ENCODE measurements at regions not wholly inside any gene's neighbourhood (a gene's known extent, or its start where the extent isn't known, plus 50 kb on each side); places are given as distances from the start of the nearest gene placed in this dataset.
"Not testable (repeated sequence)": the region's sequence is repeated elsewhere in the genome, so short reads cannot be mapped to it uniquely, and the experiment has no call there.

GRCh38 chr6:120451508-120451907, 882.8 kb downstream of the TBC1D32 start:
- H3K4me3 Mint-ChIP-seq, result no peak overlapping the region
- Histone ChIP-seq H3K4me2 (no peak overlapping the region), H3F3A (replicated peaks; ENCODE audit: low read depth) (no peaks in the 10 kb centered on the region), H3K79me2 (replicated peaks; ENCODE audit: insufficient read depth) (no peaks in the 10 kb centered on the region), H4K20me1 (replicated peaks; ENCODE audit: insufficient read depth) (no peaks in the 10 kb centered on the region), H3K36me3 (ENCODE audit: insufficient read depth) (no peaks in the 10 kb centered on the region), H3K4me3 (no peak overlapping the region), H3K27ac (ENCODE audit: low read depth) (no peak overlapping the region), H3K9me2 (ENCODE audit: insufficient read depth) (no peaks in the 10 kb centered on the region), H3K4me1 (ENCODE audit: insufficient read depth) (no peaks in the 10 kb centered on the region), H3K27me3 (ENCODE audit: insufficient read depth) (no peaks in the 10 kb centered on the region), H2AFZ (no peak overlapping the region)
- H3K36me3 Mint-ChIP-seq (ENCODE audit: low read depth), result no peaks in the 10 kb centered on the region; the same call in 2 of the 3 replicates
- TF ChIP-seq CTCF (conservative IDR thresholded peaks at IDR 0.05; ENCODE audit: low read depth in 2 of 2), result no peak
- no peak for TF ChIP-seq ETS1 (IDR thresholded peaks at IDR 0.05)
- TF ChIP-seq EZH2 (IDR thresholded peaks at IDR 0.05; ENCODE audit: low read depth, unreplicated experiment), result no peak
- DNase-seq (ENCODE audit: low spot score) (no peak), ATAC-seq (no peak)
- no peaks in the 10 kb centered on the region for H3K27me3 Mint-ChIP-seq (ENCODE audit: insufficient read depth, low read depth, poor library complexity)
- no peaks in the 10 kb centered on the region for H3K9me3 Mint-ChIP-seq
- H3K27ac Mint-ChIP-seq, result no peak overlapping the region
- peaks cover 7% of the 10 kb centered on the region; the same call in 2 of the 3 replicates for H3K4me1 Mint-ChIP-seq

GRCh38 chr6:120447605-120448004, 886.7 kb downstream of the TBC1D32 start:
- Mint-ChIP-seq H3K4me1 (peaks cover 7% of the 10 kb centered on the region; the same call in 2 of the 3 replicates), H3K9me3 (no peaks in the 10 kb centered on the region), H3K36me3 (ENCODE audit: low read depth) (no peaks in the 10 kb centered on the region), H3K4me3 (no peak overlapping the region), H3K27me3 (ENCODE audit: insufficient read depth, low read depth, poor library complexity) (no peaks in the 10 kb centered on the region), H3K27ac (no peak overlapping the region)
- TF ChIP-seq ZNF114 (CRISPR knock-in tag; IDR thresholded peaks at IDR 0.05) (no peak), EZH2phosphoT487 (IDR thresholded peaks at IDR 0.05; ENCODE audit: unreplicated experiment) (no peak), ZNF462 (CRISPR knock-in tag; IDR thresholded peaks at IDR 0.05) (no peak)
- no peaks in the 10 kb centered on the region for H3K36me3 ChIP-seq (ENCODE audit: insufficient read depth)
- no peaks in the 10 kb centered on the region for H3K9me2 ChIP-seq (ENCODE audit: insufficient read depth)
- H3K79me2 ChIP-seq (replicated peaks; ENCODE audit: insufficient read depth), result no peaks in the 10 kb centered on the region
- H3K4me3 ChIP-seq, result no peak overlapping the region
- DNase-seq (ENCODE audit: low spot score) (peak; percentile 29), ATAC-seq (no peak)
- no peaks in the 10 kb centered on the region for H3K27me3 ChIP-seq (ENCODE audit: insufficient read depth)
- no peaks in the 10 kb centered on the region for H3K4me1 ChIP-seq (ENCODE audit: insufficient read depth)
- no peaks in the 10 kb centered on the region for H3F3A ChIP-seq (replicated peaks; ENCODE audit: low read depth)
- no peak overlapping the region for H3K27ac ChIP-seq (ENCODE audit: low read depth)
- no peak overlapping the region for H3K4me2 ChIP-seq
- H2AFZ ChIP-seq, result no peak overlapping the region
- H4K20me1 ChIP-seq (replicated peaks; ENCODE audit: insufficient read depth), result no peaks in the 10 kb centered on the region

GRCh38 chr6:120432840-120433239, 901.4 kb downstream of the TBC1D32 start:
- H3K4me3 Mint-ChIP-seq; H3K9me2 ChIP-seq (ENCODE audit: insufficient read depth); H3K4me1 Mint-ChIP-seq; H3K27me3 Mint-ChIP-seq (ENCODE audit: insufficient read depth, low read depth, poor library complexity); H2AFZ ChIP-seq; H3K79me2 ChIP-seq (replicated peaks; ENCODE audit: insufficient read depth); H3K27ac ChIP-seq (ENCODE audit: low read depth); H3K36me3 ChIP-seq (ENCODE audit: insufficient read depth); H3K36me3 Mint-ChIP-seq (ENCODE audit: low read depth); DNase-seq (ENCODE audit: low spot score); H4K20me1 ChIP-seq (replicated peaks; ENCODE audit: insufficient read depth); H3K27me3 ChIP-seq (ENCODE audit: insufficient read depth); H3K27ac Mint-ChIP-seq; H3K4me3 ChIP-seq; H3K4me2 ChIP-seq; H3F3A ChIP-seq (replicated peaks; ENCODE audit: low read depth); ATAC-seq; H3K9me3 Mint-ChIP-seq; H3K4me1 ChIP-seq (ENCODE audit: insufficient read depth): not testable (repeated sequence)
